SU-DHL-6 (cell line): ENCODE measurements at regions not wholly inside any gene's neighbourhood (a gene's known extent, or its start where the extent isn't known, plus 50 kb on each side); places are given as distances from the start of the nearest gene placed in this dataset.
"Not testable (repeated sequence)": the region's sequence is repeated elsewhere in the genome, so short reads cannot be mapped to it uniquely, and the experiment has no call there.

ENCODE experiments used
- H2AFZ ChIP-seq: fragments of 200-600 bp; sonication (generic); 2 replicates; pipeline ENCODE4 v1.6.1; 2014; ENCODE audit warnings: low read depth, mild to moderate bottlenecking, moderate library complexity, mixed read lengths, antibody characterized with exemption, low read length; ENCODE audit not compliant: severe bottlenecking
- H3F3A ChIP-seq: fragments of 200-600 bp; shearing (Covaris generic); 2 replicates; pipeline ENCODE4 v1.6.0; 2016; ENCODE audit warnings: antibody characterized with exemption, mild to moderate bottlenecking; ENCODE audit not compliant: insufficient read depth
- H3K27ac ChIP-seq: fragments of 200-600 bp; sonication (generic); 2 replicates; pipeline ENCODE4 v1.5.1; 2016; ENCODE audit warnings: low read depth, mild to moderate bottlenecking, low read length, moderate library complexity, mixed read lengths
- H3K27me3 ChIP-seq: fragments of 200-600 bp; sonication (generic), shearing (Covaris generic); 2 replicates; pipeline ENCODE4 v1.6.0; 2014; ENCODE audit warnings: mild to moderate bottlenecking, low read length
- H3K36me3 ChIP-seq: fragments of 200-600 bp; sonication (generic); 2 replicates; pipeline ENCODE4 v1.6.1; 2014; ENCODE audit warnings: mild to moderate bottlenecking, low read length, mixed read lengths
- H3K4me2 ChIP-seq: fragments of 300-600, 200-600 bp; shearing (Covaris generic), sonication (generic); 2 replicates; pipeline ENCODE4 v1.6.0; 2014; ENCODE audit warnings: low read length, low read depth, mild to moderate bottlenecking; ENCODE audit not compliant: poor library complexity, severe bottlenecking
- H3K4me3 ChIP-seq: fragments of 200-600 bp; sonication (generic); 2 replicates; pipeline ENCODE4 v1.5.1; 2014; ENCODE audit warnings: antibody characterized with exemption, low read length, mild to moderate bottlenecking, mixed read lengths; ENCODE audit not compliant: insufficient read depth, poor library complexity, severe bottlenecking
- H3K79me2 ChIP-seq: fragments of 200-600 bp; sonication (generic); 2 replicates; pipeline ENCODE4 v1.6.1; 2014; ENCODE audit warnings: mild to moderate bottlenecking, low read length, moderate library complexity; ENCODE audit not compliant: insufficient read depth
- H3K9ac ChIP-seq: fragments of 200-600 bp; sonication (generic); 2 replicates; pipeline ENCODE4 v1.7.0; 2014; ENCODE audit warnings: mild to moderate bottlenecking, low read length
- H3K9me2 ChIP-seq: fragments of 200-600 bp; sonication (generic); replicated peaks from 2 replicates; pipeline ENCODE4 v1.6.1; 2014; ENCODE audit warnings: low read length; ENCODE audit not compliant: insufficient read depth
- H3K9me3 ChIP-seq: fragments of 200-600 bp; sonication (generic); 2 replicates; pipeline ENCODE4 v1.6.1; 2014; ENCODE audit warnings: low read length, mixed read lengths; ENCODE audit not compliant: insufficient read depth
- H4K20me1 ChIP-seq: fragments of 200-600 bp; sonication (generic); 2 replicates; pipeline ENCODE4 v1.6.1; 2014; ENCODE audit warnings: low read depth, mild to moderate bottlenecking, antibody characterized with exemption, low read length, moderate library complexity, mixed read lengths
- EZH2phosphoT487 ChIP-seq: fragments of 200-600 bp; sonication (generic), shearing (Covaris generic); conservative IDR thresholded peaks from 2 replicates; pipeline ENCODE4 v1.6.1; 2018; ENCODE audit warnings: mild to moderate bottlenecking, antibody characterized with exemption, low read length, moderate library complexity, mixed read lengths
- TF ChIP-seq, protein P1 (sequence below): fragments of 200-600 bp; sonication (generic); IDR thresholded peaks from one replicate; pipeline ENCODE4 v1.5.1; 2017; ENCODE audit warnings: antibody characterized with exemption, mild to moderate bottlenecking, low read length, moderate library complexity; ENCODE audit not compliant: insufficient read depth, poor library complexity, severe bottlenecking

DNA sequence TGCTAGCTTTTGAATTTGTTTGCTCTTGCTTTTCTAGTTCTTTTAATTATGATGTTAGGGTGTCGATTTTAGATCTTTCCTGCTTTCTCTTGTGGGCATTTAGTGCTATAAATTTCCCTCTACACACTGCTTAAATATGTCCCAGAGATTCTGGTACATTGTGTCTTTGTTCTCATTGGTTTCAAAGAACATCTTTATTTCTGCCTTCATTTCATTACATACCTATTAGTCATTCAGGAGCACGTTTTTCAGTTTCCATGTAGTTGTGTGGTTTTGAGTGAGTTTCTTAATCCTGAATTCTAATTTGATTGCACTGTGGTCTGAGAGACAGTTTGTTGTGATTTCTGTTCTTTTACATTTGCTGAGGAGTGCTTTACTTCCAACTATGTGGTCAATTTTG lies 51.2 kb upstream of the MB21D2 start:
- H3K27ac ChIP-seq, H3K36me3 ChIP-seq, H3F3A ChIP-seq, H2AFZ ChIP-seq, H3K9me3 ChIP-seq, H3K4me3 ChIP-seq, H3K4me2 ChIP-seq, H3K27me3 ChIP-seq, H3K79me2 ChIP-seq, H4K20me1 ChIP-seq, H3K9ac ChIP-seq, H3K9me2 ChIP-seq: not testable (repeated sequence)

DNA sequence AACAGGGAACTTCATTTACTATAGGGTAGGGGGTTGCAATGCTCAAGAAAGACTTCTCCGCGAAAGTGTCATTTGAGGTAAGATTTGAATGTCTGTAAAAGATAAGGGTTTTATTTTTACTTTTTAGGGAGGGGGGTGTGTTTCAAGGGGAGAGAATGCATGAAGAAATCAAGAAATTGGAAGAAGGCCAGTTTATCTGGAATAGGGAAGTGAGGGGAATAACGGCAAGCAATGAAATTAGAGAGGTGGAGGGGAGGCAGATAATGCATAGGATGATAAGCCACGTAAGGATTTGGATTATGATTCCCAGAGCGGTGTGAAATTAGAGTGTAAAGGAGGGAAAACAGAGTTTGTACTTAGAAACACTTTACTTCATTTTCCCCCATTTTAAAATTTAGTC lies 63.0 kb upstream of the MB21D2 start:
- no peak for TF ChIP-seq EZH2phosphoT487
- TF ChIP-seq, protein P1, sequence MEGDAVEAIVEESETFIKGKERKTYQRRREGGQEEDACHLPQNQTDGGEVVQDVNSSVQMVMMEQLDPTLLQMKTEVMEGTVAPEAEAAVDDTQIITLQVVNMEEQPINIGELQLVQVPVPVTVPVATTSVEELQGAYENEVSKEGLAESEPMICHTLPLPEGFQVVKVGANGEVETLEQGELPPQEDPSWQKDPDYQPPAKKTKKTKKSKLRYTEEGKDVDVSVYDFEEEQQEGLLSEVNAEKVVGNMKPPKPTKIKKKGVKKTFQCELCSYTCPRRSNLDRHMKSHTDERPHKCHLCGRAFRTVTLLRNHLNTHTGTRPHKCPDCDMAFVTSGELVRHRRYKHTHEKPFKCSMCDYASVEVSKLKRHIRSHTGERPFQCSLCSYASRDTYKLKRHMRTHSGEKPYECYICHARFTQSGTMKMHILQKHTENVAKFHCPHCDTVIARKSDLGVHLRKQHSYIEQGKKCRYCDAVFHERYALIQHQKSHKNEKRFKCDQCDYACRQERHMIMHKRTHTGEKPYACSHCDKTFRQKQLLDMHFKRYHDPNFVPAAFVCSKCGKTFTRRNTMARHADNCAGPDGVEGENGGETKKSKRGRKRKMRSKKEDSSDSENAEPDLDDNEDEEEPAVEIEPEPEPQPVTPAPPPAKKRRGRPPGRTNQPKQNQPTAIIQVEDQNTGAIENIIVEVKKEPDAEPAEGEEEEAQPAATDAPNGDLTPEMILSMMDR: no peak
- no peaks in the 10 kb centered on the region for H3F3A ChIP-seq
- no peak overlapping the region for H2AFZ ChIP-seq
- no peaks in the 10 kb centered on the region for H3K9me2 ChIP-seq
- H4K20me1 ChIP-seq: no peaks in the 10 kb centered on the region
- no peak overlapping the region for H3K27ac ChIP-seq
- no peaks in the 10 kb centered on the region for H3K9me3 ChIP-seq
- H3K4me2 ChIP-seq: no peak overlapping the region
- no peak overlapping the region for H3K9ac ChIP-seq
- H3K36me3 ChIP-seq: no peaks in the 10 kb centered on the region
- no peaks in the 10 kb centered on the region for H3K27me3 ChIP-seq
- no peak overlapping the region for H3K4me3 ChIP-seq
- no peaks in the 10 kb centered on the region for H3K79me2 ChIP-seq

DNA sequence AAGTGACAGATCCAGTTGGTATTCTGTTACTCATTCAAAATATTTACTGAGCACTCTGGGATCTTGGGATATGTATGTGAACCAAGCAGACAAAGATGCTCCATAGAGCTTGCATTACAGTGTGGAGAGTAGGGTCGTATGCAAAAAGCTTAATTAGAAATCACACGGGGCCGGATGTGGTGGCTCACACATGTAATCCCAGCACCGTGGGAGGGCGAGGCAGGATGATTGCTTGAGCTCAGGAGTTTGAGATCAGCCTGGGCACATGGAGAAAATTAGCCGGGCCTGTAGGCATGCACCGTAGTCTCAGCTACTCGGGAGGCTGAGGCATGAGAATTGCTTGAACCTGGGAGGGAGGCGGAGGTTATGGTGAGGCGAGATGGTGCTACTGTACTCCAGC lies 68.7 kb upstream of the MB21D2 start:
- H3F3A ChIP-seq: no peaks in the 10 kb centered on the region
- H3K27me3 ChIP-seq: no peaks in the 10 kb centered on the region
- no peaks in the 10 kb centered on the region for H3K9me3 ChIP-seq
- H3K79me2 ChIP-seq: no peaks in the 10 kb centered on the region
- H3K27ac ChIP-seq: no peak overlapping the region
- H3K9ac ChIP-seq: no peak overlapping the region
- TF ChIP-seq, protein P1: no peak
- no peak for TF ChIP-seq EZH2phosphoT487
- no peaks in the 10 kb centered on the region for H4K20me1 ChIP-seq
- no peaks in the 10 kb centered on the region for H3K36me3 ChIP-seq
- H2AFZ ChIP-seq: no peak overlapping the region
- no peak overlapping the region for H3K4me2 ChIP-seq
- H3K9me2 ChIP-seq: no peaks in the 10 kb centered on the region
- no peak overlapping the region for H3K4me3 ChIP-seq

DNA sequence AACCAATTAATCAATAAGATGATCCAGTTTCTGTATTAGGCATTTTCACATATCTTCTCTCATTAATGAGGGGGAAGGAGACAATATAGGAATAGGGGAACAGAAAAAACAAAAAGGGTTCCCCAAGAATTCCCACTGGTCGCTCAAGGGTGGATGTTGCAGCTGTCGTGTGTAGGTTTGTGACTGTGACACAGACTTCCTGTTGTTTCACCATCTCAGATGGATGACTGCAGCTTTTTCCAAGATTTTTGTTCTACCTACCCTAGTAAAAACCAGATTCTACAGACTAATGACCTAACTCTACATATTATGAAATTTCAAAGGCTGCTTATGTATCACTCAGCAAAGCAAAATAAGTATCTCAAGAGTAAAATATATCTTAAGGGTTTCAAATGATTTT lies 73.7 kb upstream of the MB21D2 start:
- Histone ChIP-seq H3K9ac (no peak overlapping the region), H3K9me3 (no peaks in the 10 kb centered on the region), H3K27me3 (no peaks in the 10 kb centered on the region)

More for the DNA sequence above, 73.7 kb upstream of the MB21D2 start:
- Histone ChIP-seq H2AFZ (no peak overlapping the region), H3K4me3 (no peak overlapping the region), H3F3A (no peaks in the 10 kb centered on the region), H3K4me2 (no peak overlapping the region), H3K36me3 (no peaks in the 10 kb centered on the region), H3K79me2 (no peaks in the 10 kb centered on the region), H3K9me2 (no peaks in the 10 kb centered on the region), H4K20me1 (no peaks in the 10 kb centered on the region), H3K27ac (no peak overlapping the region)
- no peak for TF ChIP-seq EZH2phosphoT487
- TF ChIP-seq, protein P1: no peak
